GM19043 (cell line): ENCODE measurements at regions not wholly inside any gene's neighbourhood (a gene's known extent, or its start where the extent isn't known, plus 50 kb on each side); places are given as distances from the start of the nearest gene placed in this dataset.

ENCODE experiments used
- ATAC-seq: cut with Tn5 transposase; IDR thresholded peaks from one replicate; pipeline ENCODE4 v1.9.1; 2021; ENCODE audit warnings: low read depth; ENCODE audit not compliant: unreplicated experiment

DNA sequence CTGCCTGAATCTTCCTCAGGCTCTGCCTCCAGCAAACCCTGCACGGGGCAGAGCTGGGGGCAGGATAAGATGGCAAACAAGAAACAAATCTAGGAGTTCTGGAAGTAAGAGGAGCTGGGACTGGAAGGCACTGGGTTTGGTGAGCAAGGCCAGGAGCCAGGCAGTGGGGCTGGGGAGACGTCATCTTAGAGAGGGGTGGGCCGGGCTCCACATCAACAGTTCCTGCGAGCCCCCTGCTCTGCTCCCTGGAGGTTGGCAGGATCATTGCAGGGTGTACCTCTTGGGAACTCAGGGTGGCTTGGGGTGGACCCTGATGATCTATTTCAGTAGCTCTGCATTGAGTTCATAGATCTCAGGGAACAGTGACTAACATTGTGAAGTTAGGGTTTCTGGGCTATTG is 87.3 kb upstream of the PRR23E start:
- no peak for ATAC-seq

- no peak for ATAC-seq
These were observed 86.9 kb upstream of the PRR23E start for GRCh38 chr3:127106053-127106452.

GRCh38 chr3:127106456-127106855 is 86.5 kb upstream of the PRR23E start:
- no peak for ATAC-seq

DNA sequence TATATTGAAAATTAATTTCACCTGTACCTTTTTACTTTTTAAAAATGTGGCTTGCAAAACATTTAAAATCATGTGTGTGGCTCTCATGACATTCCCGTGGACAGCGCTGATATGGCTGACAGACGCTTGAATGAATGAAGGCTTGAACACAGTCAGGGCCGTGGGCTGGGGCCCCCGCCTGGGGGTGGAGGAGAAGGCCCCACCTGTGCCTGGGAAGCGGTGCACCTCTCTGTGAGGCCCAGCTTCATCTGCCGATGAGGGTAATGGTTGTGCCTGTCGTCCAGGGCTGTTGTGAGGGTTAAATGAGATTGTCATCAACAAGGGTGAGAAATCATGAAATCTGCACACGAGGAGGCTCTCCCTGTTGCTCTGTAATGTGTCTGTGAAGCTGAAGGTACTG is 85.9 kb upstream of the PRR23E start:
- ATAC-seq = no peak

GRCh38 chr3:127107491-127108375 is 85.2 kb upstream of the PRR23E start:
- no peak for ATAC-seq

- no peak for ATAC-seq
These were observed 84.1 kb upstream of the PRR23E start for GRCh38 chr3:127108796-127109195.

- no peak for ATAC-seq
These were observed 81.8 kb upstream of the PRR23E start for GRCh38 chr3:127110982-127111693.

DNA sequence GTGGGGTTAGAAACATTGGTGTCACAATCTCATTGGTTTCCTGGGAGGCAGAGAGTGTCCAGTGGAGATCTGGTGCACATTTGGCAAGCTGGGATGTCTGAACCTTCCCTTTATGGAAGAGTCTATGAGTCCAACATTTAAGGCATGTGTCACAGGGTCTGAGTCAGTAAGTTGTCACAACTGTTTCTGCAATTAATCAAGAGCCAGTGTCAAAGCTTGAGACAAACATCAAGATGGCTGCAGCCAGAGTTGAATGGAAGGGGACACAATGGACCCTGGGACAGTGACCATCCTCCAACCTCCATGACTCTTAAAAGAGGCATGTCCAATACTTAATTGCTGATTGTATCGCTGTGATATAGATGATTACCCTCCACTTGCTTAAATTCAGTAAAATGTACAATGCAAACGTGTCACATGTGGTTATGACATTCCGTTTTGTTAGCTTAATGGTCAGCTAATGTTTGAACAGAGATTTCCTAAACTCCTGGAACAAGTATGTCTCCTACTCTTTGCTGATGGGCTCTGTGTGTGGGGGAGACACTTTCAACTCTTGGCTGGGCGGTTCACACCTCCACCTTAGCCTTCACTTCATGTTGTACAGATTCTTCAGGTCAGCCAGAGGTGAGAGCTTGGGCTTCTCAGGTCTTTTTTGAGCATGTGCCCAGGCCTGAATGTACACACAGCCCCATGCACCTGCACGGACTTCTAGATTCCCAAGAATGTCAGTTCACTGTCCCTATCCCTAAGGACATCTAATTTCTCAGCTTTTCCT is 79.9 kb upstream of the PRR23E start:
- no peak for ATAC-seq

DNA sequence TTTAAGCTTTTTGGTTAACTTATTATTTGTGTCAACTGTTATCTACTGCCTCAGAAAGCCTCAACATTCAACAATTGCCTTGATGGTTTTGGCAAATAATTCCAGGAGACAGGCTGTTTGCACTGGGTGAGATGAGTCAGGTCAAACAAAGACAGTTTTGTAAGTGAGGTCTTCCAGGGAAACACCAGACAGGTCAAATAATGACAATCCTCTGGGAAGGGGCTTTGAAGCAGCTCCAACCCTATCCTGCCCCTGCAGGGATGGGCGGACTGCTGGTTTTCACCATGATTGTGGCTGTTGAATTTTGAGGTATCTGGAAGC is 79.4 kb upstream of the PRR23E start:
- no peak for ATAC-seq

GRCh38 chr3:127114337-127115070 is 78.4 kb upstream of the PRR23E start:
- ATAC-seq = no peak

GRCh38 chr3:127115691-127116351 is 77.1 kb upstream of the PRR23E start:
- ATAC-seq = no peak

DNA sequence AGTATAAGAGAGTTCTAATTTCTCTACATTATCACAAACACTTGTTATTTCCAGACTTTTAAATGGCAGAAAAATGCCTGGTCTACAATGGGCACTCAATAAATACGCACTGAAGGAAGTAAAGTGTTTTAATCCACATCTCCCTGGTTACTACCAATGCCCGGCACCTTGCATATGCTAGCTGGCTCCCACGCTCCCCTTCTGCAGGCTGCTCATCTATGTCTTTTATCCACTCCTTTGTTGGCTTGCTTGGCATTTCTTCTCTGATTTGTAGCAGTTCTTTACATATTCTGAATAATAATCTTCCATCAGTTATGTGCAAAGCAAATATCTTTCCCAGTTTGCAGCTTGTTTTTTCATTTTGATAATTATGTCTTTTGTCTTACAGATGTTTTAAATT is 74.6 kb upstream of the PRR23E start:
- no peak for ATAC-seq

GRCh38 chr3:127119693-127120464 is 73.1 kb upstream of the PRR23E start:
- ATAC-seq = no peak

DNA sequence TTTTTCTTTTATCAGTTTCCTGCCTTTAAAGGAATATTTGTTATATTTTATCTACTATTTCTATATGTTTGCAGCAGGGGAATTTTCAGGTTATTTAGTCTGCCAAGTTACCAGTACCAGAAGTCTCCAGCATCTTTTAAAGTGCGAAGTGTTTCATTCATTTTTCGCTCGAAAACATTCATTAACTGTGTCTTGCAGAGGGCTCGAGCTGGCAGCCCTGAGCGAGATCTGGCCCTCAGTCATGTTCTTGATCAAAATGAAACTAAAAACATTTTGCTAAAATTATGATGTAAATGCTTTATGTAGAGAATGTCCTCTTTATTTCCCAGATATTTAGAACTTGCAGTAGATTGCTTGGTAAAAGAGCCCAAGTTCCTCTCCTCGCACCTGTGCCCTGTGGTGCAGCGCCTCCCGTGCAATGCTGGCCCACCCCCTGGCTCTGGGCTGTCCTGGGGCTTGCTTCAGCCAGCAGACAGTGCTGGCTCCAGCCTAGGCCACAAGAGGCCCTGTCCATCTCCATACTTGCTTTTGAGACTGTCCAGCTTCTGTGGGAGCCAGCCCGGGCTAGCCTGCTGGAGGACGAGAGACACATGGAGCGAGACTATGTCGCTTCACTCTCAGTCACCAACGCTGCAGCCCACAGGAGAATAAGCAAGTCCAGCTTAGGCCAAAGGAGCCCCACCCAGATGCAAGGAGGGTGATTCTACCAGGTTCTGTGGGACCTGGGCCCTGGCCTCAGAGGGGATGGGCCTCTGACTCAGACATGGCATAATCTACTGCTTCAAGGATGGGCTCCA is 71.9 kb upstream of the PRR23E start:
- no peak for ATAC-seq

DNA sequence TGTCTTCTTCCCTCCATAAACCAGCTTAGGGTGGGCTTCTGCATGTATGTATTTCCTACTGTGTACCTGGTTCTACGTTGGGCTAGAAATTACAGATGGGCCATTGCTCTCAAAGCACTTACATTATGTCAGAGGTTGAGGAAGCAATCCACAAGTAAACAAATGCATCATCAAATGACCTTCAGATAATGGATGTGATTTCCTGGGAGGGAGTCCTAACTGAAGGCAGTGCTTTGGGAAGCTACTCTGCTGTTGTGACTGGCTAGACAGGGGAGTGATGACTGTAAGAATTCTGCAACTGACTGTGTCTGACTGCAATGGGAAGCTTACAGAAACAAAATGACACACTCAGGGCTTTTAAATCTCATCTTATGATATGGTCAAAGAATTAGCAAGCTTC is 71.0 kb upstream of the PRR23E start:
- ATAC-seq = no peak

DNA sequence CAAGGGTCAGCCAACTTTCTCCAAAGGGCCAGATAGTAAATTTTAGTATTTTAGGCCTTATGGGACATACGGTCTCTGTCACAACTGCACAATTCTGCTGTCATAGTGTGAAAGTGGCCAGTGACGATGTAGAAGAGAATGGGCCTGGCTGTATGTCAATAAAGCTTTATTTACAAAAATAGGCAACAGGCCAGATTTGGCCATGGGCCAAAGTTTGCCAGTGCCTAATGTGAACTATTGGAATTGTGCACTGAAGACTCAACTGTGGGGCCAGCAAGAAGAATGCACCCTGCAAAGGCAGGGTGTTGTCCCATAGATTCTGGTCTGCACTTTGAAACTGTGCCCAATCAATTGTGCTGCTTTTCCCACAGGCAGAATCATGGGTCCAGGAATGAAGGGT is 69.4 kb upstream of the PRR23E start:
- no peak for ATAC-seq

DNA sequence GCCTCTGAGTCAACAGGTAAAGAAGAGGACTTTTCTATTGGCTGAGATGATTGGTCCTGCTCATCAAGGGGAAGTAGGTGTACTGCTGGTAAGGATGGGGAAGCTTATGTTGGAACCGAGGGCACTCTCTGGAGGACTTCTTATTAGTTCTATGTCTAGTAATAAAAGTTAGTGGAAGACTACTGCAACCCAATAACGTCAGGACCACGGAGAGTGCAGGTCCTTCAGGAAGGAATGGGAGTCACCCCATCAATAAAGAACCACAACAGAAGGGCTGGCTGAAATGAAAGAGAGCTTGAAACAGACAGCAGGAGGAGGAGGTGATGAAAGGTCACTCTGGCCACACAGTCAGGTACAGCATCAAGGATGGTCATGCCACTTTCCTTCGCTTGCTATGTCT is 68.8 kb upstream of the PRR23E start:
- ATAC-seq = no peak

DNA sequence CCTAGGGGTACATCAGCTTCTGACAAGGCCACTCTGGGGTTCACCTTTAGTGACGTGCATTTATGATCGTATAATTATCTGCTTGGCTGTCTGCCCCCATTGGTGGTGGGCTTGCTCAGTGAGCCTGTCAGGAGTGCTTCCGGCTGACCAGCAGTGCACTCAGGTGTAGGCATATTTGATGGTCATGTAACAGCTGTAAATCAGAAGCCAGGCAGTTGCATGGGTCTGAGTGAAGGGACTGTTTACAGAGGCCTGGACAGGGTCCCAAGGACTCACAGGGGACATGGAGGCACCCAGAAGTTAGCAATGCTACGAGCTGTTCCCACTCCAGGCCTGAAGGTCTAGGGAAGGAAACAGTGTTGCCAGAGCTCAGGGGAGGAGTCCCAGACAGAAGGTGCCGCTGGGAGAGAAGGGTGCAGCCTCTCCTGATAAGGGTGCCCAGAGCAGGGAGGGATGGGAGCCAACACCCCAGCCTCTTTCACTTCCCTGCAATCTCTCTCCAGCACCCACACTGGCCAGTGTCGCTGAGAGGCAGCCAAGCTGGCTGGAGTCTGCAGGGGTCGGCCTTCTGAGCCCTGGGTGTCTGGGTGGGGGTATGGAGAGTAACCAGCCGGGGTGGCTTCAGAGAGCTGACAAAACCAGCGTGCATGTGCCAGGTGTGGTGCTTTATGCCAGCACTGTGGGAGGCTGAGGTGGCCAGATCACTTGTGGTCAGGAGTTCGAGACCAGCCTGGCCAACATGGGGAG is 61.3 kb upstream of the PRR23E start:
- ATAC-seq = no peak
